Activated T-helper 2 cell treated with anti-CD3 and anti-CD28 coated beads, Interferon-gamma antibody, Interleukin-2, Interleukin-4, amounts not matched to agents 10 μg/mL and 5 μg/mL and 100 μg/mL, durations not matched to agents 14 hours and 24 hours and 36 hours (primary cell): ENCODE measurements at regions not wholly inside any gene's neighbourhood (a gene's known extent, or its start where the extent isn't known, plus 50 kb on each side); places are given as distances from the start of the nearest gene placed in this dataset.

Experiments
- DNase-seq: peaks from one replicate; pipeline ENCODE4 v3.0.0; 2021; ENCODE audit warnings: low spot score
- H3K27ac Mint-ChIP-seq: one replicate; pipeline ENCODE4 v1.8.0; 2021; ENCODE audit warnings: mixed read lengths
- H3K27me3 Mint-ChIP-seq: one replicate; pipeline ENCODE4 v1.8.0; 2021; ENCODE audit warnings: low read depth, mixed read lengths
- H3K36me3 Mint-ChIP-seq: one replicate; pipeline ENCODE4 v1.8.0; 2021; ENCODE audit warnings: low read depth, mixed read lengths
- H3K4me1 Mint-ChIP-seq: one replicate; pipeline ENCODE4 v1.8.0; 2021; ENCODE audit warnings: low read depth, mixed read lengths
- H3K4me3 Mint-ChIP-seq: one replicate; pipeline ENCODE4 v1.8.0; 2021; ENCODE audit warnings: low read depth, mild to moderate bottlenecking, moderate library complexity, mixed read lengths
- H3K9me3 Mint-ChIP-seq: one replicate; pipeline ENCODE4 v1.8.0; 2021; ENCODE audit warnings: mixed read lengths
- intact Hi-C: fragments of 100-400 bp; cut with micrococcal nuclease; formaldehyde crosslinking; loops from one replicate; pipeline ENCODE4 v1.15.1; 2023

- no peaks in the 10 kb centered on the region for H3K9me3 Mint-ChIP-seq
- no peak overlapping the region for H3K4me3 Mint-ChIP-seq
- no peaks in the 10 kb centered on the region for H3K36me3 Mint-ChIP-seq
- intact Hi-C loops, result no loop called here
- peaks cover 10% of the 10 kb centered on the region for H3K4me1 Mint-ChIP-seq
- no peak overlapping the region for H3K27ac Mint-ChIP-seq
- DNase-seq, result no peak
- peaks cover 5% of the 10 kb centered on the region for H3K27me3 Mint-ChIP-seq
Observed at GRCh38 chrX:39601231-39602177, 496.3 kb downstream of the BCOR start.

GRCh38 chrX:39602195-39602594 is 495.6 kb downstream of the BCOR start:
- H3K27me3 Mint-ChIP-seq, result peaks cover 5% of the 10 kb centered on the region
- peaks cover 8% of the 10 kb centered on the region for H3K4me1 Mint-ChIP-seq
- intact Hi-C loops, result no loop called here
- H3K9me3 Mint-ChIP-seq, result no peaks in the 10 kb centered on the region
- no peaks in the 10 kb centered on the region for H3K36me3 Mint-ChIP-seq
- H3K27ac Mint-ChIP-seq, result no peak overlapping the region
- DNase-seq, result no peak
- no peak overlapping the region for H3K4me3 Mint-ChIP-seq

GRCh38 chrX:39603230-39603629 is 494.5 kb downstream of the BCOR start:
- no peaks in the 10 kb centered on the region for H3K36me3 Mint-ChIP-seq
- H3K27ac Mint-ChIP-seq, result no peak overlapping the region
- H3K27me3 Mint-ChIP-seq, result peaks cover 5% of the 10 kb centered on the region
- peaks cover 8% of the 10 kb centered on the region for H3K4me1 Mint-ChIP-seq
- intact Hi-C loops, result no loop called here
- H3K9me3 Mint-ChIP-seq, result no peaks in the 10 kb centered on the region
- no peak for DNase-seq
- no peak overlapping the region for H3K4me3 Mint-ChIP-seq

GRCh38 chrX:39605183-39605582 is 492.6 kb downstream of the BCOR start:
- H3K4me1 Mint-ChIP-seq, result peaks cover 8% of the 10 kb centered on the region
- intact Hi-C loops, result no loop called here
- H3K9me3 Mint-ChIP-seq, result no peaks in the 10 kb centered on the region
- H3K27ac Mint-ChIP-seq, result no peak overlapping the region
- no peak overlapping the region for H3K4me3 Mint-ChIP-seq
- DNase-seq, result no peak
- H3K36me3 Mint-ChIP-seq, result no peaks in the 10 kb centered on the region
- peaks cover 5% of the 10 kb centered on the region for H3K27me3 Mint-ChIP-seq

- Mint-ChIP-seq H3K4me1 (peaks cover 3% of the 10 kb centered on the region), H3K4me3 (no peak overlapping the region), H3K27me3 (peaks cover 5% of the 10 kb centered on the region), H3K36me3 (no peaks in the 10 kb centered on the region), H3K9me3 (no peaks in the 10 kb centered on the region), H3K27ac (no peak overlapping the region)
- no peak for DNase-seq
- intact Hi-C loops, result no loop called here
Observed at GRCh38 chrX:39605866-39606265, 491.9 kb downstream of the BCOR start.

GRCh38 chrX:39609941-39610340 is 487.8 kb downstream of the BCOR start:
- H3K4me1 Mint-ChIP-seq, result peaks cover 19% of the 10 kb centered on the region
- H3K27ac Mint-ChIP-seq, result no peak overlapping the region
- DNase-seq, result no peak
- no peaks in the 10 kb centered on the region for H3K27me3 Mint-ChIP-seq
- no peaks in the 10 kb centered on the region for H3K9me3 Mint-ChIP-seq
- intact Hi-C loops, result loop anchor here (10.0 kb wide), 1 partner anchor 165 kb away; no protein-coding TSS in a partner anchor
- no peaks in the 10 kb centered on the region for H3K36me3 Mint-ChIP-seq
- H3K4me3 Mint-ChIP-seq, result no peak overlapping the region

- Mint-ChIP-seq H3K27ac (no peak overlapping the region), H3K4me3 (no peak overlapping the region), H3K9me3 (no peaks in the 10 kb centered on the region), H3K4me1 (peaks cover 30% of the 10 kb centered on the region), H3K36me3 (no peaks in the 10 kb centered on the region), H3K27me3 (no peaks in the 10 kb centered on the region)
- intact Hi-C loops, result loop anchor here (10.0 kb wide), 1 partner anchor 163 kb away; no protein-coding TSS in a partner anchor
- DNase-seq, result no peak
Observed at GRCh38 chrX:39611468-39611867, 486.3 kb downstream of the BCOR start.

GRCh38 chrX:39613482-39613995 is 484.2 kb downstream of the BCOR start:
- no peak for DNase-seq
- Mint-ChIP-seq H3K4me1 (peaks cover 38% of the 10 kb centered on the region), H3K27ac (peak overlapping the region; percentile 88), H3K36me3 (no peaks in the 10 kb centered on the region), H3K4me3 (peak overlapping the region; percentile 85), H3K9me3 (peaks cover 8% of the 10 kb centered on the region), H3K27me3 (no peaks in the 10 kb centered on the region)
- intact Hi-C loops, result loop anchor here (10.0 kb wide), 1 partner anchor 161 kb away; no protein-coding TSS in a partner anchor

- H3K36me3 Mint-ChIP-seq, result no peaks in the 10 kb centered on the region
- no peaks in the 10 kb centered on the region for H3K27me3 Mint-ChIP-seq
- peak overlapping the region; percentile 96 for H3K27ac Mint-ChIP-seq
- H3K4me1 Mint-ChIP-seq, result peaks cover 38% of the 10 kb centered on the region
- intact Hi-C loops, result loop anchor here (1.0 to 10.0 kb wide), 5 partner anchors 35 to 283 kb away; no protein-coding TSS in a partner anchor
- peak overlapping the region; percentile 85 for H3K4me3 Mint-ChIP-seq
- peaks cover 8% of the 10 kb centered on the region for H3K9me3 Mint-ChIP-seq
- peak; percentile 30 for DNase-seq
Observed at GRCh38 chrX:39613997-39614679, 483.6 kb downstream of the BCOR start.

- Mint-ChIP-seq H3K4me1 (peaks cover 38% of the 10 kb centered on the region), H3K27me3 (no peaks in the 10 kb centered on the region), H3K9me3 (peaks cover 8% of the 10 kb centered on the region), H3K36me3 (no peaks in the 10 kb centered on the region), H3K27ac (peak overlapping the region; percentile 96), H3K4me3 (peak overlapping the region; percentile 85)
- DNase-seq, result no peak
- intact Hi-C loops, result loop anchor here (1.0 to 10.0 kb wide), 5 partner anchors 36 to 283 kb away; no protein-coding TSS in a partner anchor
Observed at GRCh38 chrX:39614680-39614998, 483.1 kb downstream of the BCOR start.

- Mint-ChIP-seq H3K36me3 (no peaks in the 10 kb centered on the region), H3K4me1 (peaks cover 38% of the 10 kb centered on the region), H3K27ac (peak overlapping the region; percentile 8), H3K27me3 (no peaks in the 10 kb centered on the region), H3K9me3 (peaks cover 8% of the 10 kb centered on the region), H3K4me3 (no peak overlapping the region)
- no peak for DNase-seq
- intact Hi-C loops, result loop anchor here (10.0 kb wide), 1 partner anchor 159 kb away; no protein-coding TSS in a partner anchor
Observed at GRCh38 chrX:39616098-39616729, 481.5 kb downstream of the BCOR start.

- no peaks in the 10 kb centered on the region for H3K27me3 Mint-ChIP-seq
- peaks cover 8% of the 10 kb centered on the region for H3K9me3 Mint-ChIP-seq
- intact Hi-C loops, result loop anchor here (10.0 kb wide), 1 partner anchor 158 kb away; no protein-coding TSS in a partner anchor
- no peaks in the 10 kb centered on the region for H3K36me3 Mint-ChIP-seq
- H3K4me3 Mint-ChIP-seq, result no peak overlapping the region
- no peak overlapping the region for H3K27ac Mint-ChIP-seq
- peaks cover 38% of the 10 kb centered on the region for H3K4me1 Mint-ChIP-seq
- DNase-seq, result no peak
Observed at GRCh38 chrX:39616731-39617130, 481.0 kb downstream of the BCOR start.
